ENCODE measurements at regions not wholly inside any gene's neighbourhood (a gene's known extent, or its start where the extent isn't known, plus 50 kb on each side); places are given as distances from the start of the nearest gene placed in this dataset.

DNA sequence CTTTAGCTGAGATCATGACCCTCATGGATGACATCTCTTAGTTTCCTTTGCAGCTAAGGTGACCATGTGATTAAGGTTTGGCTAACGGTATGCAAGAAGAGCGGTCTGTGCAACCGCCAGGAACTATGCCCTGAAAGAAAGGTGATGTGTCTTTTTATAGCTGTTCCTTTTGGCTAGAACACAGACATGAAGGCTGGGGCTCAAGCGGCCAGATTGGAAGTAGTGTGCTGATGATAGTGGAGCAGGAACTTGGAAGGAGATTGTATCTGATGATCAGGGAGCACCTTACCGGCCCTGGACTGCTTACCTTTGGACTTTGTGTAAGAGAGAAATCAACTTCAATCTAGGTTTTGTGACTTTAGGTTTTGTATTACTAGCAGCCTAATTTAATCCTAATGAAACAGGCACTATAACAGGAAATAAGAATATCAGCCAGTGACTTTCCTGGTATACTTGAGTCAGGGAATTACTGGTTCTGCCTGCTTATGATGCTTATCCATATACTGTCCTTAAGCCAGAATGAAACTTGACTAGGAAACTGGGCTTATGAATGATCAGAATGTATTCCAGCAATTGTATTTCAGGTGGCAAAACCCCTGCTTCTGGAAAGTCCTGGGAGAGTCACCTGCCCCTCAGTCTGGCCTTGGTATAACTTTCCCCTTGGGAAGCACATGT is 164.3 kb upstream of the LRIG1 start:
- ChIA-PET POLR2A (interaction anchor here (0.5 kb wide), 1 partner anchor 88 kb away, joined by 3 read pairs; no protein-coding TSS in a partner anchor), CTCF (ENCODE audit: unreplicated experiment) (no interaction called here)
- Histone ChIP-seq H3K4me2 (ENCODE audit: low read length) (no peak overlapping the region), H3K4me1 (ENCODE audit: insufficient read depth, low read length, poor library complexity, severe bottlenecking) (no peaks in the 10 kb centered on the region), H2AFZ (ENCODE audit: low read length) (no peak overlapping the region), H3K9me2 (ENCODE audit: insufficient read depth, low read length) (no peaks in the 10 kb centered on the region), H3K27ac (ENCODE audit: low read depth, low read length, poor library complexity, severe bottlenecking) (no peak overlapping the region), H3K4me3 (ENCODE audit: low read depth, low read length, poor library complexity, severe bottlenecking) (no peak overlapping the region), H4K20me1 (ENCODE audit: insufficient read depth, low read length) (no peaks in the 10 kb centered on the region), H3K36me3 (ENCODE audit: insufficient read depth, low read length) (no peaks in the 10 kb centered on the region), H3K9me3 (ENCODE audit: low read length) (no peaks in the 10 kb centered on the region), H3K79me2 (ENCODE audit: insufficient read depth, low read depth, low read length) (no peaks in the 10 kb centered on the region)
- DNase-seq (ENCODE audit: low spot score) = no peak
- intact Hi-C loops (cut with micrococcal nuclease; ENCODE audit: unreplicated experiment) = no loop called here
- BruUV-seq (replicated peaks) = no TSS peak
- TF ChIP-seq, protein P1, sequence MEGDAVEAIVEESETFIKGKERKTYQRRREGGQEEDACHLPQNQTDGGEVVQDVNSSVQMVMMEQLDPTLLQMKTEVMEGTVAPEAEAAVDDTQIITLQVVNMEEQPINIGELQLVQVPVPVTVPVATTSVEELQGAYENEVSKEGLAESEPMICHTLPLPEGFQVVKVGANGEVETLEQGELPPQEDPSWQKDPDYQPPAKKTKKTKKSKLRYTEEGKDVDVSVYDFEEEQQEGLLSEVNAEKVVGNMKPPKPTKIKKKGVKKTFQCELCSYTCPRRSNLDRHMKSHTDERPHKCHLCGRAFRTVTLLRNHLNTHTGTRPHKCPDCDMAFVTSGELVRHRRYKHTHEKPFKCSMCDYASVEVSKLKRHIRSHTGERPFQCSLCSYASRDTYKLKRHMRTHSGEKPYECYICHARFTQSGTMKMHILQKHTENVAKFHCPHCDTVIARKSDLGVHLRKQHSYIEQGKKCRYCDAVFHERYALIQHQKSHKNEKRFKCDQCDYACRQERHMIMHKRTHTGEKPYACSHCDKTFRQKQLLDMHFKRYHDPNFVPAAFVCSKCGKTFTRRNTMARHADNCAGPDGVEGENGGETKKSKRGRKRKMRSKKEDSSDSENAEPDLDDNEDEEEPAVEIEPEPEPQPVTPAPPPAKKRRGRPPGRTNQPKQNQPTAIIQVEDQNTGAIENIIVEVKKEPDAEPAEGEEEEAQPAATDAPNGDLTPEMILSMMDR (conservative IDR thresholded peaks at IDR 0.05; ENCODE audit: low read length) = no peak
- no peak for TF ChIP-seq EZH2phosphoT487 (IDR thresholded peaks at IDR 0.05; ENCODE audit: borderline replicate concordance, low read depth, low read length)

DNA sequence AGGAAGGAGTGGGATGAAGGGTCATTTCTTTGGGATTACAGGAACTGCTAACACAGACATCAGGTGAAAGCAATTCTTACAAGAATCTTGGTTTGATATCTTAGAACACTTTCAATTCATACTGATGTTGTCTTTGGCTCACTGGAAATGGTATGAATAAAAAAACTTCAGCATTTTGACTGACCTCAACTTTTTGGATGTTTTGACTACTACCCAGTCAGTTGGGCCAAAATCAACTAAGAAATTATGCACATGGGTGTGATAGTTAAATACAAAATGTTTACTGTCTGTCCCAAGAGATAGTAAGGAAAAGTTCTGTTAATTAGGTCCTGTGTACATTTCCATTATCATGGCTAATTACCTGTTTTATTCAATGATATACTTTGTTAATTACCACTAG is 165.5 kb upstream of the LRIG1 start:
- BruUV-seq (replicated peaks) = no TSS peak

DNA sequence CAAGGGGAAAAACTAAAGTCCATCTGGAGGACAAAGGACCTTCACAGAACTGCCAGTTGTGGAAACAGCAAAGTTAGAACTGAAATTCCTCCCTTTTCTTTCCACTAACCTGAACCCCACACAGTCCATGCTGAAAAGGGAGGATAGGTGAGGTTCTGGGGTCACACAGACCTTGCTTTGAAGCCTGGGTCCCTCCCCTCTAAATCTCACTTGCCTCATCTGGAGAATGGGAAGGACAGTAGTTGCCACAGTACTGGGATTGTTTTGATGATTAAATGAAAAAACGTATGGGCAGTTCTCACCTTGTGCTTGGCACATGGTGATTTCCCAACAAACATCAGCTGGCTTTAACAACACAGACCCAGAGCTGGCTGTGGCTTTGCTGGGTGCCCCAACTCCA is 166.4 kb upstream of the LRIG1 start:
- TF ChIP-seq EZH2phosphoT487 (IDR thresholded peaks at IDR 0.05; ENCODE audit: borderline replicate concordance, low read depth, low read length) = no peak
- TF ChIP-seq, protein P1 (conservative IDR thresholded peaks at IDR 0.05; ENCODE audit: low read length) = no peak
- H3K36me3 ChIP-seq (ENCODE audit: insufficient read depth, low read length) = no peaks in the 10 kb centered on the region
- no peak overlapping the region for H2AFZ ChIP-seq (ENCODE audit: low read length)
- no peak for DNase-seq (ENCODE audit: low spot score)
- intact Hi-C loops (cut with micrococcal nuclease; ENCODE audit: unreplicated experiment) = no loop called here
- H3K4me1 ChIP-seq (ENCODE audit: insufficient read depth, low read length, poor library complexity, severe bottlenecking) = no peaks in the 10 kb centered on the region
- H3K4me2 ChIP-seq (ENCODE audit: low read length) = no peak overlapping the region
- H3K27ac ChIP-seq (ENCODE audit: low read depth, low read length, poor library complexity, severe bottlenecking) = no peak overlapping the region
- H4K20me1 ChIP-seq (ENCODE audit: insufficient read depth, low read length) = no peaks in the 10 kb centered on the region
- CTCF ChIA-PET (ENCODE audit: unreplicated experiment) = no interaction called here
- H3K79me2 ChIP-seq (ENCODE audit: insufficient read depth, low read depth, low read length) = no peaks in the 10 kb centered on the region
- H3K9me2 ChIP-seq (ENCODE audit: insufficient read depth, low read length) = no peaks in the 10 kb centered on the region
- POLR2A ChIA-PET = no interaction called here
- BruUV-seq (replicated peaks) = no TSS peak
- no peaks in the 10 kb centered on the region for H3K9me3 ChIP-seq (ENCODE audit: low read length)
- no peak overlapping the region for H3K4me3 ChIP-seq (ENCODE audit: low read depth, low read length, poor library complexity, severe bottlenecking)

More for the DNA sequence above, 165.5 kb upstream of the LRIG1 start:
- Histone ChIP-seq H3K9me2 (ENCODE audit: insufficient read depth, low read length) (no peaks in the 10 kb centered on the region), H4K20me1 (ENCODE audit: insufficient read depth, low read length) (no peaks in the 10 kb centered on the region), H3K79me2 (ENCODE audit: insufficient read depth, low read depth, low read length) (no peaks in the 10 kb centered on the region), H3K9me3 (ENCODE audit: low read length) (no peaks in the 10 kb centered on the region), H3K4me3 (ENCODE audit: low read depth, low read length, poor library complexity, severe bottlenecking) (no peak overlapping the region), H2AFZ (ENCODE audit: low read length) (no peak overlapping the region), H3K27ac (ENCODE audit: low read depth, low read length, poor library complexity, severe bottlenecking) (no peak overlapping the region), H3K4me1 (ENCODE audit: insufficient read depth, low read length, poor library complexity, severe bottlenecking) (no peaks in the 10 kb centered on the region), H3K4me2 (ENCODE audit: low read length) (no peak overlapping the region), H3K36me3 (ENCODE audit: insufficient read depth, low read length) (no peaks in the 10 kb centered on the region)
- POLR2A ChIA-PET = no interaction called here
- CTCF ChIA-PET (ENCODE audit: unreplicated experiment) = no interaction called here
- no peak for DNase-seq (ENCODE audit: low spot score)
- TF ChIP-seq, protein P1 (conservative IDR thresholded peaks at IDR 0.05; ENCODE audit: low read length) = no peak
- no peak for TF ChIP-seq EZH2phosphoT487 (IDR thresholded peaks at IDR 0.05; ENCODE audit: borderline replicate concordance, low read depth, low read length)
- intact Hi-C loops (cut with micrococcal nuclease; ENCODE audit: unreplicated experiment) = no loop called here
